Calu3 (cell line): ENCODE measurements at regions not wholly inside any gene's neighbourhood (a gene's known extent, or its start where the extent isn't known, plus 50 kb on each side); places are given as distances from the start of the nearest gene placed in this dataset.
"Not testable (repeated sequence)": the region's sequence is repeated elsewhere in the genome, so short reads cannot be mapped to it uniquely, and the experiment has no call there.

Experiments used
- BruUV-seq: library from RNA; stranded (reverse); fragments of 400-500 nt; replicated peaks from 2 replicates; lab custom pipeline; 2021; lab: Mats Ljungman, UMichigan
- CTCF ChIA-PET: fragments of 300-600 bp; sonication (Branson Sonifier 250); formaldehyde crosslinking; loops from one replicate; lab custom pipeline; 2022; ENCODE audit warnings: antibody characterized with exemption; lab: Charles Lee
- DNase-seq: peaks from one replicate; pipeline ENCODE4 v3.0.0; 2022
- H3K27ac Mint-ChIP-seq: one replicate; pipeline ENCODE4 v1.8.0; 2022; ENCODE audit warnings: mixed read lengths; ENCODE audit not compliant: unreplicated experiment
- H3K27me3 Mint-ChIP-seq: one replicate; pipeline ENCODE4 v1.8.0; 2022; ENCODE audit warnings: mixed read lengths; ENCODE audit not compliant: unreplicated experiment
- H3K36me3 Mint-ChIP-seq: one replicate; pipeline ENCODE4 v1.8.0; 2022; ENCODE audit warnings: mild to moderate bottlenecking, moderate library complexity, mixed read lengths; ENCODE audit not compliant: insufficient read depth, unreplicated experiment
- H3K4me1 Mint-ChIP-seq: one replicate; pipeline ENCODE4 v1.8.0; 2022; ENCODE audit warnings: mild to moderate bottlenecking, low read depth, mixed read lengths; ENCODE audit not compliant: unreplicated experiment
- H3K4me3 Mint-ChIP-seq: one replicate; pipeline ENCODE4 v1.8.0; 2022; ENCODE audit warnings: mild to moderate bottlenecking, low read depth, moderate library complexity, mixed read lengths; ENCODE audit not compliant: unreplicated experiment
- H3K9me3 Mint-ChIP-seq: one replicate; pipeline ENCODE4 v1.8.0; 2022; ENCODE audit warnings: low read depth, mixed read lengths; ENCODE audit not compliant: unreplicated experiment
- CTCF ChIP-seq: fragments of 200-600 bp; IDR thresholded peaks from one replicate; pipeline ENCODE4 v1.8.0; 2022; ENCODE audit warnings: antibody characterized with exemption; ENCODE audit not compliant: unreplicated experiment
- intact Hi-C: fragments of 100-400 bp; cut with micrococcal nuclease; formaldehyde crosslinking; loops from one replicate; pipeline ENCODE4 v1.10.0; 2022; ENCODE audit not compliant: unreplicated experiment

GRCh38 chr13:90605664-90606063, 741.8 kb upstream of the MIR17HG start:
- intact Hi-C loops: no loop called here
- no peak for DNase-seq
- BruUV-seq: no TSS peak
- Mint-ChIP-seq H3K27ac (no peak overlapping the region), H3K4me3 (no peak overlapping the region), H3K9me3 (no peaks in the 10 kb centered on the region), H3K4me1 (no peaks in the 10 kb centered on the region), H3K36me3 (no peaks in the 10 kb centered on the region), H3K27me3 (no peaks in the 10 kb centered on the region)
- CTCF ChIA-PET: no interaction called here
- TF ChIP-seq CTCF: no peak

- H3K4me1 Mint-ChIP-seq, H3K36me3 Mint-ChIP-seq, DNase-seq, H3K9me3 Mint-ChIP-seq, H3K4me3 Mint-ChIP-seq, CTCF ChIA-PET, intact Hi-C loops, BruUV-seq, H3K27me3 Mint-ChIP-seq, H3K27ac Mint-ChIP-seq: not testable (repeated sequence)
Measured at GRCh38 chr13:90606921-90607320, 740.6 kb upstream of the MIR17HG start.

- DNase-seq: no peak
- Mint-ChIP-seq H3K36me3 (no peaks in the 10 kb centered on the region), H3K4me3 (no peak overlapping the region), H3K27ac (no peak overlapping the region), H3K4me1 (no peaks in the 10 kb centered on the region), H3K27me3 (no peaks in the 10 kb centered on the region), H3K9me3 (no peaks in the 10 kb centered on the region)
- BruUV-seq: no TSS peak
- TF ChIP-seq CTCF: no peak
- intact Hi-C loops: no loop called here
- CTCF ChIA-PET: no interaction called here
Measured at GRCh38 chr13:90612391-90612790, 735.1 kb upstream of the MIR17HG start.

- Mint-ChIP-seq H3K27ac (no peak overlapping the region), H3K36me3 (no peaks in the 10 kb centered on the region), H3K4me1 (no peaks in the 10 kb centered on the region), H3K9me3 (no peaks in the 10 kb centered on the region), H3K4me3 (no peak overlapping the region), H3K27me3 (no peaks in the 10 kb centered on the region)
- TF ChIP-seq CTCF: no peak
- CTCF ChIA-PET: no interaction called here
- no peak for DNase-seq
- no TSS peak for BruUV-seq
- intact Hi-C loops: no loop called here
Measured at GRCh38 chr13:90613076-90613795, 734.3 kb upstream of the MIR17HG start.

GRCh38 chr13:90615236-90615635, 732.3 kb upstream of the MIR17HG start:
- no peaks in the 10 kb centered on the region for H3K9me3 Mint-ChIP-seq
- no peak for TF ChIP-seq CTCF
- intact Hi-C loops: no loop called here
- no peaks in the 10 kb centered on the region for H3K4me1 Mint-ChIP-seq
- no peaks in the 10 kb centered on the region for H3K27me3 Mint-ChIP-seq
- no peaks in the 10 kb centered on the region for H3K36me3 Mint-ChIP-seq
- no peak for DNase-seq
- CTCF ChIA-PET: interaction anchor here (0.6 kb wide), 1 partner anchor 447 kb away, joined by 3 read pairs; no protein-coding TSS in a partner anchor
- H3K27ac Mint-ChIP-seq: no peak overlapping the region
- BruUV-seq: no TSS peak
- H3K4me3 Mint-ChIP-seq: no peak overlapping the region
